NT2/D1 (cell line): ENCODE measurements at regions not wholly inside any gene's neighbourhood (a gene's known extent, or its start where the extent isn't known, plus 50 kb on each side); places are given as distances from the start of the nearest gene placed in this dataset.

Source experiments
- SUZ12 ChIP-seq: IDR thresholded peaks from 2 replicates; pipeline ENCODE4 v1.6.1; 2011; ENCODE audit not compliant: insufficient read length, insufficient read depth; ENCODE audit errors: extremely low read depth
- ZNF274 ChIP-seq: IDR thresholded peaks from 2 replicates; pipeline ENCODE4 v1.6.1; 2011; ENCODE audit warnings: mild to moderate bottlenecking, low read depth, low read length

DNA sequence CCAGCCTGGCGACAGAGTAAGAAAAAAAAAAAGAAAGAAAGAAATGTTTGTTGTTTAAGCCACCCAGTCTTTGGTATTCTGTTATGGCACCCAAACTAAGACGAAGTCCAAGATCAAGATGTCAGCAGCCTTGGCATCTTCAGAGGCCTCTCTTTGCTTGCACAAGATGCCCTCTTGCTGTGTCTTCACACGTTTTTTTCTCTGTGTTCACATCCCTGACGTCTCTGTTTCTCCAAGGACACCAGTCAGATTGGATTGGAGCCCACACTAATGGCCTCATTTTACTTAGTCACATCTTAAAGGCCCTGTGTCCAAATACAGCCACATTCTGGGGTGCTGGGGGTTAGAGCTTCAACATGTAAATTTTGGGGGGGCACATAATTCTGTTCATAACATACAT lies 380.9 kb downstream of the GJA1 start:
- TF ChIP-seq ZNF274 (no peak), SUZ12 (no peak)
